ENCODE measurements at regions not wholly inside any gene's neighbourhood (a gene's known extent, or its start where the extent isn't known, plus 50 kb on each side); places are given as distances from the start of the nearest gene placed in this dataset.

DNA sequence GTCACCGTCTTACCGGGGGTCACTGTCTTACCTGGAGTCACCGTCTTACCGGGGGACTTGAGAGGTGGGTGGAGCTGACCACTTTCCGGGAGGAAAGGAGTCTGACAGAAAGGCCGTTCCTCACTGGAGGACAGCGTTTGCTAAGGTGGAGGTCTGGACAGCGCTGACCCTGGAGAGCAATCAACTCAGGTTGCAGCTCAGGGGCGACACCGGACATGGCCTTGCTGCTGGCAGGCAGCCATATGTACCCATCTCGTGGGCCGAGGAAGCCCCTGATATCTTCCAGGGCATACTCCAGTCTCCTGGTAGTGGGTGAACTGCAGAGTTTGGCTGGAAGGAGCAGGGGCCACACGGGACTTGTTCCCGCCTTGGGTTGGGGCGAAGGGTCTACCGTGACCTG, 234.6 kb upstream of the MYT1L start:
- intact Hi-C loops (cut with micrococcal nuclease) = no loop called here
- no peak overlapping the region for H3K4me2 ChIP-seq (ENCODE audit: insufficient read depth, low read length)
- peaks cover 28 to 70% of the 10 kb centered on the region in 2 experiments; a peak in 4 of 5 replicates for H3K27me3 ChIP-seq (ENCODE audit: control insufficient read depth in 2 of 2, insufficient read depth in 2 of 2, low read length in 2 of 2)
- no peak overlapping the region for H3K4me3 ChIP-seq
- H4K20me1 ChIP-seq (replicated peaks; ENCODE audit: control insufficient read depth, insufficient read depth, low read length) = peaks cover 12% of the 10 kb centered on the region; the same call in 1 of the 2 replicates
- TF ChIP-seq, protein P1, sequence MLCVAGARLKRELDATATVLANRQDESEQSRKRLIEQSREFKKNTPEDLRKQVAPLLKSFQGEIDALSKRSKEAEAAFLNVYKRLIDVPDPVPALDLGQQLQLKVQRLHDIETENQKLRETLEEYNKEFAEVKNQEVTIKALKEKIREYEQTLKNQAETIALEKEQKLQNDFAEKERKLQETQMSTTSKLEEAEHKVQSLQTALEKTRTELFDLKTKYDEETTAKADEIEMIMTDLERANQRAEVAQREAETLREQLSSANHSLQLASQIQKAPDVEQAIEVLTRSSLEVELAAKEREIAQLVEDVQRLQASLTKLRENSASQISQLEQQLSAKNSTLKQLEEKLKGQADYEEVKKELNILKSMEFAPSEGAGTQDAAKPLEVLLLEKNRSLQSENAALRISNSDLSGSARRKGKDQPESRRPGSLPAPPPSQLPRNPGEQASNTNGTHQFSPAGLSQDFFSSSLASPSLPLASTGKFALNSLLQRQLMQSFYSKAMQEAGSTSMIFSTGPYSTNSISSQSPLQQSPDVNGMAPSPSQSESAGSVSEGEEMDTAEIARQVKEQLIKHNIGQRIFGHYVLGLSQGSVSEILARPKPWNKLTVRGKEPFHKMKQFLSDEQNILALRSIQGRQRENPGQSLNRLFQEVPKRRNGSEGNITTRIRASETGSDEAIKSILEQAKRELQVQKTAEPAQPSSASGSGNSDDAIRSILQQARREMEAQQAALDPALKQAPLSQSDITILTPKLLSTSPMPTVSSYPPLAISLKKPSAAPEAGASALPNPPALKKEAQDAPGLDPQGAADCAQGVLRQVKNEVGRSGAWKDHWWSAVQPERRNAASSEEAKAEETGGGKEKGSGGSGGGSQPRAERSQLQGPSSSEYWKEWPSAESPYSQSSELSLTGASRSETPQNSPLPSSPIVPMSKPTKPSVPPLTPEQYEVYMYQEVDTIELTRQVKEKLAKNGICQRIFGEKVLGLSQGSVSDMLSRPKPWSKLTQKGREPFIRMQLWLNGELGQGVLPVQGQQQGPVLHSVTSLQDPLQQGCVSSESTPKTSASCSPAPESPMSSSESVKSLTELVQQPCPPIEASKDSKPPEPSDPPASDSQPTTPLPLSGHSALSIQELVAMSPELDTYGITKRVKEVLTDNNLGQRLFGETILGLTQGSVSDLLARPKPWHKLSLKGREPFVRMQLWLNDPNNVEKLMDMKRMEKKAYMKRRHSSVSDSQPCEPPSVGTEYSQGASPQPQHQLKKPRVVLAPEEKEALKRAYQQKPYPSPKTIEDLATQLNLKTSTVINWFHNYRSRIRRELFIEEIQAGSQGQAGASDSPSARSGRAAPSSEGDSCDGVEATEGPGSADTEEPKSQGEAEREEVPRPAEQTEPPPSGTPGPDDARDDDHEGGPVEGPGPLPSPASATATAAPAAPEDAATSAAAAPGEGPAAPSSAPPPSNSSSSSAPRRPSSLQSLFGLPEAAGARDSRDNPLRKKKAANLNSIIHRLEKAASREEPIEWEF (CRISPR knock-in tag; IDR thresholded peaks at IDR 0.05) = no peak
- TF ChIP-seq CBFA2T3 (IDR thresholded peaks at IDR 0.05) (no peak), DIDO1 (tag; IDR thresholded peaks at IDR 0.05; ENCODE audit: low read depth) (no peak), NCOA4 (IDR thresholded peaks at IDR 0.05; ENCODE audit: partially characterized antibody) (no peak), CCAR2 (IDR thresholded peaks at IDR 0.05; ENCODE audit: low read depth, low read length) (no peak), SRSF1 (IDR thresholded peaks at IDR 0.05; ENCODE audit: low read depth, low read length) (no peak)
- TF ChIP-seq, protein P2, sequence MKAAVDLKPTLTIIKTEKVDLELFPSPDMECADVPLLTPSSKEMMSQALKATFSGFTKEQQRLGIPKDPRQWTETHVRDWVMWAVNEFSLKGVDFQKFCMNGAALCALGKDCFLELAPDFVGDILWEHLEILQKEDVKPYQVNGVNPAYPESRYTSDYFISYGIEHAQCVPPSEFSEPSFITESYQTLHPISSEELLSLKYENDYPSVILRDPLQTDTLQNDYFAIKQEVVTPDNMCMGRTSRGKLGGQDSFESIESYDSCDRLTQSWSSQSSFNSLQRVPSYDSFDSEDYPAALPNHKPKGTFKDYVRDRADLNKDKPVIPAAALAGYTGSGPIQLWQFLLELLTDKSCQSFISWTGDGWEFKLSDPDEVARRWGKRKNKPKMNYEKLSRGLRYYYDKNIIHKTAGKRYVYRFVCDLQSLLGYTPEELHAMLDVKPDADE (conservative IDR thresholded peaks at IDR 0.05; ENCODE audit: control insufficient read depth, low read depth, low read length) = no peak
- TF ChIP-seq, protein P3, sequence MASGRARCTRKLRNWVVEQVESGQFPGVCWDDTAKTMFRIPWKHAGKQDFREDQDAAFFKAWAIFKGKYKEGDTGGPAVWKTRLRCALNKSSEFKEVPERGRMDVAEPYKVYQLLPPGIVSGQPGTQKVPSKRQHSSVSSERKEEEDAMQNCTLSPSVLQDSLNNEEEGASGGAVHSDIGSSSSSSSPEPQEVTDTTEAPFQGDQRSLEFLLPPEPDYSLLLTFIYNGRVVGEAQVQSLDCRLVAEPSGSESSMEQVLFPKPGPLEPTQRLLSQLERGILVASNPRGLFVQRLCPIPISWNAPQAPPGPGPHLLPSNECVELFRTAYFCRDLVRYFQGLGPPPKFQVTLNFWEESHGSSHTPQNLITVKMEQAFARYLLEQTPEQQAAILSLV (tag; IDR thresholded peaks at IDR 0.05) = no peak
- TF ChIP-seq, protein P4, sequence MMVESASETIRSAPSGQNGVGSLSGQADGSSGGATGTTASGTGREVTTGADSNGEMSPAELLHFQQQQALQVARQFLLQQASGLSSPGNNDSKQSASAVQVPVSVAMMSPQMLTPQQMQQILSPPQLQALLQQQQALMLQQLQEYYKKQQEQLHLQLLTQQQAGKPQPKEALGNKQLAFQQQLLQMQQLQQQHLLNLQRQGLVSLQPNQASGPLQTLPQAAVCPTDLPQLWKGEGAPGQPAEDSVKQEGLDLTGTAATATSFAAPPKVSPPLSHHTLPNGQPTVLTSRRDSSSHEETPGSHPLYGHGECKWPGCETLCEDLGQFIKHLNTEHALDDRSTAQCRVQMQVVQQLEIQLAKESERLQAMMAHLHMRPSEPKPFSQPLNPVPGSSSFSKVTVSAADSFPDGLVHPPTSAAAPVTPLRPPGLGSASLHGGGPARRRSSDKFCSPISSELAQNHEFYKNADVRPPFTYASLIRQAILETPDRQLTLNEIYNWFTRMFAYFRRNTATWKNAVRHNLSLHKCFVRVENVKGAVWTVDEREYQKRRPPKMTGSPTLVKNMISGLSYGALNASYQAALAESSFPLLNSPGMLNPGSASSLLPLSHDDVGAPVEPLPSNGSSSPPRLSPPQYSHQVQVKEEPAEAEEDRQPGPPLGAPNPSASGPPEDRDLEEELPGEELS (CRISPR knock-in tag; IDR thresholded peaks at IDR 0.05; ENCODE audit: borderline replicate concordance) = no peak
- ChIA-PET POLR2A (interaction anchor here (0.6 kb wide), 1 partner anchor 164 kb away, joined by 3 read pairs; no protein-coding TSS in a partner anchor), CTCF (ENCODE audit: low intra/inter-chr PET ratio) (no interaction called here)
- no peaks in the 10 kb centered on the region for H3K79me2 ChIP-seq (ENCODE audit: control insufficient read depth, insufficient read depth, low read length)
- no peaks in the 10 kb centered on the region for H3K9me3 ChIP-seq (replicated peaks; ENCODE audit: control insufficient read depth, insufficient read depth, low read depth, low read length)
- in situ Hi-C loops (cut with MboI) = no loop called here
- H3K4me1 ChIP-seq (replicated peaks in 1 of 2; ENCODE audit: control insufficient read depth in 2 of 2, insufficient read depth in 2 of 2, low read length in 2 of 2) = no peaks in the 10 kb centered on the region
- no TSS peak for BruUV-seq (replicated peaks)
- H3K9ac ChIP-seq (ENCODE audit: insufficient read depth in 1 of 2, low read depth in 2 of 2, low read length in 2 of 2) = no peak overlapping the region
- WGBS (ENCODE audit: insufficient coverage, low coverage, missing lambda C conversion rate) = 1% methylated on average over 16 of the region's 16 CpGs
- ATAC-seq (no peak), FAIRE-seq (no peak), DNase-seq (ENCODE audit: extremely low read depth in 1 of 4, low spot score in 3 of 4) (no peak)
- no peaks in the 10 kb centered on the region for H3K36me3 ChIP-seq (ENCODE audit: control insufficient read depth, insufficient read depth, low read length)
- H2AFZ ChIP-seq (ENCODE audit: low read depth, low read length) = no peak overlapping the region
- no peak overlapping the region for H3K27ac ChIP-seq (ENCODE audit: extremely low read depth, low read depth, low read length)
- H3K9me1 ChIP-seq (ENCODE audit: control insufficient read depth, insufficient read depth, low read length) = no peaks in the 10 kb centered on the region

Data from K562 (cell line).